ENCODE measurements at regions not wholly inside any gene's neighbourhood (a gene's known extent, or its start where the extent isn't known, plus 50 kb on each side); places are given as distances from the start of the nearest gene placed in this dataset.

DNA sequence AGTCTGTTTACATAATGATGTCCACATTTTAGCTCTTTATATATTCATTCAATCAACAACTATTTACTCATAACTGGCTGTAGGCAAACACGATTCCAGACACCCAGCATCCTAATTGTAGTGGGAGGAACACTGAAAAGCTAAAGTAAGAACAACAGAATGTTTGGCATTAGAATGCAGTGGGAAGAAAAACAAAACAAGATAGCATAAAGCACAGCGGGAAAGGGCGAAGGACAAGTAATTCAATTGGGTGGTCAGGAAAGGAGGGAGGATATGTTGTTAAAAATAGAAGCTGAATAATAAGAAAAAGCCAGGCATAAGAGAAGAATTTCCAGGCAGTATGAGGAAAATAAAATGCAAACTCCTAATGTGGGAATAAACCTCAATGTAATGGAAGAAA is 189.5 kb upstream of the FAT4 start:
- Histone ChIP-seq H3K4me3 (ENCODE audit: low read depth in 1 of 3, low read length in 3 of 3) (no peak overlapping the region), H3K27me3 (ENCODE audit: control insufficient read depth in 3 of 3, insufficient read depth in 3 of 3, low read length in 3 of 3) (no peaks in the 10 kb centered on the region), H3K4me1 (ENCODE audit: control insufficient read depth in 3 of 3, insufficient read depth in 2 of 3, low read depth in 1 of 3, low read length in 2 of 3) (no peaks in the 10 kb centered on the region), H3K27ac (ENCODE audit: low read depth in 1 of 3, low read length in 2 of 3) (no peak overlapping the region), H3K9me3 (ENCODE audit: control insufficient read depth in 2 of 2, insufficient read depth in 1 of 2, low read depth in 1 of 2, low read length in 1 of 2) (no peaks in the 10 kb centered on the region), H3K36me3 (ENCODE audit: control insufficient read depth in 3 of 3, insufficient read depth in 2 of 3, low read depth in 1 of 3, low read length in 3 of 3) (no peaks in the 10 kb centered on the region)
- DNase-seq, result no peak
- 57 to 66% (median 60%) methylated on average over 3 of the region's 3 CpGs for WGBS, 3 donors
- FAIRE-seq, result no peak

DNA sequence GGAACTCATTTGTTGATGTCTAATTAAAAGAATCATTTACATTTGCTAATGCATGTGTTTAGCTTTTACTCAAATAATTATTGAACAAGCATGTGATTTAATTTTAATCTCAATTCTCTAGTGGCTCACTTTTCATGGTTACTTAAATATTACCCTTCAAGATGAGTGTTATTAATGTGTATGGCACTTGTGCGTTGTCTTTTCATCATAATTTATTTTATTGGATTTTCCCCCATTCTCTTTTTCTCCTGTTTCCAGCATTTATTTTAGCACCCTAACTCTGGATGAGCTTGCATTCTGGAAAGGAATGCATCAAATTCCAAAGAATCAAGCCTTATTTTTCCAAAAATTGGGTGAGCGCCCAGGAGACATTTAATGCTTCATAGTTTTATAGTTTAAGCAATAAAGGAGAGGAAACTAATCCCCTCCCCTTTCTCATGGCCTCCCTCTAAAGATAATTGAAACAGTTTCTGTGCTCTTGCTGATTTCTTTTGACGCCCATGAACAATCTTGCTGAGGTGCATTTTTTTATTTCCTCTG is 191.1 kb upstream of the FAT4 start:
- Histone ChIP-seq H3K27ac (ENCODE audit: low read depth in 1 of 3, low read length in 2 of 3) (no peak overlapping the region), H3K36me3 (ENCODE audit: control insufficient read depth in 3 of 3, insufficient read depth in 2 of 3, low read depth in 1 of 3, low read length in 3 of 3) (no peaks in the 10 kb centered on the region), H3K4me3 (ENCODE audit: low read depth in 1 of 3, low read length in 3 of 3) (no peak overlapping the region), H3K27me3 (ENCODE audit: control insufficient read depth in 3 of 3, insufficient read depth in 3 of 3, low read length in 3 of 3) (no peaks in the 10 kb centered on the region), H3K9me3 (ENCODE audit: control insufficient read depth in 2 of 2, insufficient read depth in 1 of 2, low read depth in 1 of 2, low read length in 1 of 2) (no peaks in the 10 kb centered on the region), H3K4me1 (ENCODE audit: control insufficient read depth in 3 of 3, insufficient read depth in 2 of 3, low read depth in 1 of 3, low read length in 2 of 3) (no peaks in the 10 kb centered on the region)
- FAIRE-seq, result no peak
- 66 to 74% (median 69%) methylated on average over 3 of the region's 3 CpGs for WGBS, 3 donors
- DNase-seq, result no peak

- H3K9me3 ChIP-seq (ENCODE audit: control insufficient read depth in 2 of 2, insufficient read depth in 1 of 2, low read depth in 1 of 2, low read length in 1 of 2), result no peaks in the 10 kb centered on the region
- H3K4me1 ChIP-seq (ENCODE audit: control insufficient read depth in 3 of 3, insufficient read depth in 2 of 3, low read depth in 1 of 3, low read length in 2 of 3), result no peaks in the 10 kb centered on the region
- FAIRE-seq (no peak), DNase-seq (no peak)
- H3K36me3 ChIP-seq (ENCODE audit: control insufficient read depth in 3 of 3, insufficient read depth in 2 of 3, low read depth in 1 of 3, low read length in 3 of 3), result no peaks in the 10 kb centered on the region
- no peak overlapping the region for H3K27ac ChIP-seq (ENCODE audit: low read depth in 1 of 3, low read length in 2 of 3)
- H3K27me3 ChIP-seq (ENCODE audit: control insufficient read depth in 3 of 3, insufficient read depth in 3 of 3, low read length in 3 of 3), result no peaks in the 10 kb centered on the region
- H3K4me3 ChIP-seq (ENCODE audit: low read depth in 1 of 3, low read length in 3 of 3), result no peak overlapping the region
Observed at GRCh38 chr4:125121581-125121980, 193.2 kb upstream of the FAT4 start.

- Histone ChIP-seq H3K36me3 (ENCODE audit: control insufficient read depth in 3 of 3, insufficient read depth in 2 of 3, low read depth in 1 of 3, low read length in 3 of 3) (no peaks in the 10 kb centered on the region), H3K9me3 (ENCODE audit: control insufficient read depth in 2 of 2, insufficient read depth in 1 of 2, low read depth in 1 of 2, low read length in 1 of 2) (no peaks in the 10 kb centered on the region), H3K27me3 (ENCODE audit: control insufficient read depth in 3 of 3, insufficient read depth in 3 of 3, low read length in 3 of 3) (no peaks in the 10 kb centered on the region), H3K4me3 (ENCODE audit: low read depth in 1 of 3, low read length in 3 of 3) (no peak overlapping the region), H3K4me1 (ENCODE audit: control insufficient read depth in 3 of 3, insufficient read depth in 2 of 3, low read depth in 1 of 3, low read length in 2 of 3) (no peaks in the 10 kb centered on the region), H3K27ac (ENCODE audit: low read depth in 1 of 3, low read length in 2 of 3) (no peak overlapping the region)
- FAIRE-seq, result no peak
- no peak for DNase-seq
- WGBS, 3 donors, result 13 to 52% (median 15%) methylated on average over 1 of the region's 1 CpG
Observed at GRCh38 chr4:125116431-125116830, 198.3 kb upstream of the FAT4 start.

GRCh38 chr4:125115941-125116340 is 198.8 kb upstream of the FAT4 start:
- DNase-seq, result no peak
- Histone ChIP-seq H3K4me1 (ENCODE audit: control insufficient read depth in 3 of 3, insufficient read depth in 2 of 3, low read depth in 1 of 3, low read length in 2 of 3) (no peaks in the 10 kb centered on the region), H3K27ac (ENCODE audit: low read depth in 1 of 3, low read length in 2 of 3) (no peak overlapping the region), H3K36me3 (ENCODE audit: control insufficient read depth in 3 of 3, insufficient read depth in 2 of 3, low read depth in 1 of 3, low read length in 3 of 3) (no peaks in the 10 kb centered on the region), H3K27me3 (ENCODE audit: control insufficient read depth in 3 of 3, insufficient read depth in 3 of 3, low read length in 3 of 3) (no peaks in the 10 kb centered on the region), H3K4me3 (ENCODE audit: low read depth in 1 of 3, low read length in 3 of 3) (no peak overlapping the region), H3K9me3 (ENCODE audit: control insufficient read depth in 2 of 2, insufficient read depth in 1 of 2, low read depth in 1 of 2, low read length in 1 of 2) (no peaks in the 10 kb centered on the region)
- 82 to 88% (median 83%) methylated on average over 5 of the region's 5 CpGs for WGBS, 3 donors
- no peak for FAIRE-seq

DNA sequence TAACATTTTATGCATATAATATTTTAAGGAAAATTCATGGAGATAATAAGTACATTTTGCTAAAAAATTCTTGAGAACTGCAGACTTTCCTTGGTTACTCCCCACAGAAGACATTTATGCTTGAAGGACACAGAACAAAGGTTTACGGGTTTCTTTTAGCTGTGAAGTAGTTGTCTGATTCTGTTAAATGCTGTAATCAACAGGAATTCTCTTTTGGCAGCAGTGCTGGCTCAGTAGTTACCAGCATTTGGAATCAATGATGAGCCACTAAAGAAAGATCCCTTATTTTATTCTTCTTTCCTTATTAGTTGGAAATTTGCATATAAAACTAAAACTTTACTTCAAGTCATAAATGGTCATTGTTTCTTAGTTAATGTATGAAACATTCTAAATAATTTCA is 199.3 kb upstream of the FAT4 start:
- Histone ChIP-seq H3K4me3 (ENCODE audit: low read depth in 1 of 3, low read length in 3 of 3) (no peak overlapping the region), H3K9me3 (ENCODE audit: control insufficient read depth in 2 of 2, insufficient read depth in 1 of 2, low read depth in 1 of 2, low read length in 1 of 2) (no peaks in the 10 kb centered on the region), H3K36me3 (ENCODE audit: control insufficient read depth in 3 of 3, insufficient read depth in 2 of 3, low read depth in 1 of 3, low read length in 3 of 3) (no peaks in the 10 kb centered on the region), H3K27ac (ENCODE audit: low read depth in 1 of 3, low read length in 2 of 3) (no peak overlapping the region), H3K4me1 (ENCODE audit: control insufficient read depth in 3 of 3, insufficient read depth in 2 of 3, low read depth in 1 of 3, low read length in 2 of 3) (no peaks in the 10 kb centered on the region), H3K27me3 (ENCODE audit: control insufficient read depth in 3 of 3, insufficient read depth in 3 of 3, low read length in 3 of 3) (no peaks in the 10 kb centered on the region)
- DNase-seq (no peak), FAIRE-seq (no peak)
- 68 to 81% (median 76%) methylated on average over 1 of the region's 1 CpG for WGBS, 3 donors

GRCh38 chr4:125112536-125112935 is 202.2 kb upstream of the FAT4 start:
- Histone ChIP-seq H3K9me3 (ENCODE audit: control insufficient read depth in 2 of 2, insufficient read depth in 1 of 2, low read depth in 1 of 2, low read length in 1 of 2) (no peaks in the 10 kb centered on the region), H3K27me3 (ENCODE audit: control insufficient read depth in 3 of 3, insufficient read depth in 3 of 3, low read length in 3 of 3) (no peaks in the 10 kb centered on the region), H3K4me3 (ENCODE audit: low read depth in 1 of 3, low read length in 3 of 3) (no peak overlapping the region), H3K36me3 (ENCODE audit: control insufficient read depth in 3 of 3, insufficient read depth in 2 of 3, low read depth in 1 of 3, low read length in 3 of 3) (no peaks in the 10 kb centered on the region), H3K4me1 (ENCODE audit: control insufficient read depth in 3 of 3, insufficient read depth in 2 of 3, low read depth in 1 of 3, low read length in 2 of 3) (no peaks in the 10 kb centered on the region), H3K27ac (ENCODE audit: low read depth in 1 of 3, low read length in 2 of 3) (no peak overlapping the region)
- no peak for FAIRE-seq
- WGBS, 3 donors, result 64 to 85% (median 72%) methylated on average over 3 of the region's 3 CpGs
- no peak for DNase-seq

DNA sequence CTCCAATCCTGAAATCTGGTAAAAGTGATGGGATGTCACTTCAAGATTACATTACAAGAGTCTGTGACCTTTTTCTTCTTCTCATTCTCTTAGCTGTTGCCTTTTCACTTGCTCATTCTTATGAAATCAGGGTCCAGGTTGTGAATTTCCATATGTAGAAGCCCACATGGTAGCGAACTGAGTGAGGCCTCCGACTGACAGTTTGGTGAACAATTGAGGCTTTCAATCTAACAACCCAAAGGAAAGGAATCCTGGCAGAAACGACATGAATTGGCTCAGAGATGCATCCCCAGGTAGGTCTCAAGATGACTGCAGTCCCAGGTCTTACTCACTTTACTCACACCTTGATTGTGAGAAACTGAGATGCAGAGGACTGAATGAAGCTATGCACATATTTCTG is 203.4 kb upstream of the FAT4 start:
- 59 to 73% (median 59%) methylated on average over 3 of the region's 3 CpGs for WGBS, 3 donors
- DNase-seq (no peak), FAIRE-seq (no peak)
- H3K27me3 ChIP-seq (ENCODE audit: control insufficient read depth in 3 of 3, insufficient read depth in 3 of 3, low read length in 3 of 3), result no peaks in the 10 kb centered on the region
- H3K4me3 ChIP-seq (ENCODE audit: low read depth in 1 of 3, low read length in 3 of 3), result no peak overlapping the region
- no peaks in the 10 kb centered on the region for H3K36me3 ChIP-seq (ENCODE audit: control insufficient read depth in 3 of 3, insufficient read depth in 2 of 3, low read depth in 1 of 3, low read length in 3 of 3)
- no peaks in the 10 kb centered on the region for H3K4me1 ChIP-seq (ENCODE audit: control insufficient read depth in 3 of 3, insufficient read depth in 2 of 3, low read depth in 1 of 3, low read length in 2 of 3)
- H3K9me3 ChIP-seq (ENCODE audit: control insufficient read depth in 2 of 2, insufficient read depth in 1 of 2, low read depth in 1 of 2, low read length in 1 of 2), result no peaks in the 10 kb centered on the region
- no peak overlapping the region for H3K27ac ChIP-seq (ENCODE audit: low read depth in 1 of 3, low read length in 2 of 3)

GRCh38 chr4:125105561-125105960 is 209.2 kb upstream of the FAT4 start:
- FAIRE-seq, result no peak
- DNase-seq, result no peak
- Histone ChIP-seq H3K27ac (ENCODE audit: low read depth in 1 of 3, low read length in 2 of 3) (no peak overlapping the region), H3K4me1 (ENCODE audit: control insufficient read depth in 3 of 3, insufficient read depth in 2 of 3, low read depth in 1 of 3, low read length in 2 of 3) (no peaks in the 10 kb centered on the region), H3K4me3 (ENCODE audit: low read depth in 1 of 3, low read length in 3 of 3) (no peak overlapping the region), H3K36me3 (ENCODE audit: control insufficient read depth in 3 of 3, insufficient read depth in 2 of 3, low read depth in 1 of 3, low read length in 3 of 3) (no peaks in the 10 kb centered on the region), H3K27me3 (ENCODE audit: control insufficient read depth in 3 of 3, insufficient read depth in 3 of 3, low read length in 3 of 3) (no peaks in the 10 kb centered on the region), H3K9me3 (ENCODE audit: control insufficient read depth in 2 of 2, insufficient read depth in 1 of 2, low read depth in 1 of 2, low read length in 1 of 2) (no peaks in the 10 kb centered on the region)
- WGBS, 3 donors, result 75 to 80% (median 77%) methylated on average over 2 of the region's 2 CpGs

Measured in small intestine (tissue), 7 donors.